Activated T-helper 9 cell treated with anti-CD3 and anti-CD28 coated beads, Interleukin-2, amount 50 U/mL, for 16 hours (primary cell): ENCODE measurements at regions not wholly inside any gene's neighbourhood (a gene's known extent, or its start where the extent isn't known, plus 50 kb on each side); places are given as distances from the start of the nearest gene placed in this dataset.

ENCODE experiments used
- DNase-seq: peaks from one replicate; pipeline ENCODE4 v3.0.0-alpha.2; 2020; ENCODE audit warnings: low read depth

DNA sequence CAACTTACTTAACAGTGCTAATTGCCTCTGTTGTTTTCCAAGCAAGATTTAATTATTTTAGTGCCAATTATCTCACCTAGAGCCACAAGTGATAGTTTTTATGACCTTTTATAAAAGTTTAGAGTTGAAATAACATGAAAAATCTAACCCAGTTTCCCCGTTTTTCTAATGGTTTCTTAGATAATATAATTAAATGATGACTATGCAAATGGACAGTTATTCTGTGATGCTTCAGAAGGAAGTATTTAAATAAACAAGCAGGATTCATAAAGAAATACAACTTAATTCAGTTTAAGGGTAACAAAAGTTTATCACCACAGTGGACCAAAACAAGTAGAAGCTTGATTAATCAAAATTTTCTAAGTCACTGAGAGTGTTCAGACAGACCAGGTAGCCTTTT lies 721.2 kb upstream of the SOX9 start:
- DNase-seq: no peak

DNA sequence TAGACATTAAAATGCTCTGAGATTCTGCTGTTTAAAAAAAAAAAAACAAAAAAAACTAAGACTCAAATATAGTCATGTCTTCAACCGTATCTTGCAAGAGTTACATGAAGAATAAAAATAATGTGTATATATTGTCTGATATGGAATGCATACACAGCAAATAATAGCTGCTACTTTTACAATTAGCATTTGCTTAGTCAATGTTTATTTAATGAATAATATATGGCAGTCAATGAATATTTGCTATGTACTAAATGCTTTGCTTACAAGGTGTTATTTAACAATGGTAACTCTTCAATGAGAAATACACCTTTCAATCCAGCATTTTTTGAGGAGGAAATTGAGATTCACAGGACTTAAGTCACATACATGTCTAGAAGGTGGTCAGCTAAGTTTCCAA lies 718.8 kb upstream of the SOX9 start:
- DNase-seq: no peak

DNA sequence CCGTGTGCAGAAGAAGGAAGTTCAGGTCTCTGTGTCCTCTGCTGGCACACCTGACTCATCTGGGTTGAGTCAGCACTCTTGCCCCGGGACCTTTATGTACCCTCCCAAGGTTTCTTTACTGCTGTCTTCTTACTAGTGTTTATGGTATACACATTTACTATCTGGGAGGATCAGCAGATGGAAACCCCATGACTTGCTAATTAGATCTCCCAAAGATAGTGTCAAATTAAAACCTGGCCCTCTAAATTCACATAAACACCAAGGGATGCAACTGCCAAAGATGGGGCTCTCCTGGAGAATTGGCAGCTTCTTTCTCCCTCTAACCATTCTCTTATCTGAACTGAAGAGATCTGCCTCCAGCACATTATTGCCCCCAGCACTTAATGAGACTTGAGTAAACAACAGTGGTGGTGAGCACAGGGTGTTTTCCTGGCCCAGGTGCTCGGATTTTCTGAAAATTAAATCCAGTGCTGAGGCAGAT lies 718.1 kb upstream of the SOX9 start:
- DNase-seq: no peak

- DNase-seq: no peak
Measured at GRCh38 chr17:71405101-71405500, 715.7 kb upstream of the SOX9 start.

DNA sequence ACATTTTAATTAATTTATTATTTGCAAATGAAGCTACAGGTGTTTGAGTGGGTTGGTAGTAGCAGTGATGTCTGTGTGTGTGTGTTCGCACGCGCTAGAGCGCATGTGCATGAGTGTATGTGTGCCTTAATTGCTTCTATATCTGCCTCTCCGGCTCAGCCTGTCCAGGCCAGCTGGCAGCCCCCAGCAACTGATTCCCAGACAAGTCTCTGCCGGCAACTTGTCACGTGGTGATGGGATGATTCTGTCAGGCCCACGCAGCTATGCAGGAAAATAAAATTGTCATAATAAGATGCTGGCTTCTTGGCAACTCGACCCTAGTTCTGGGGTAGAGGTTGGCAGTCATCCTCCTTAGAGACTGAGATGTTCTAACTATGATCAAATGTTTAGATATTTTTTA lies 712.8 kb upstream of the SOX9 start:
- no peak for DNase-seq

DNA sequence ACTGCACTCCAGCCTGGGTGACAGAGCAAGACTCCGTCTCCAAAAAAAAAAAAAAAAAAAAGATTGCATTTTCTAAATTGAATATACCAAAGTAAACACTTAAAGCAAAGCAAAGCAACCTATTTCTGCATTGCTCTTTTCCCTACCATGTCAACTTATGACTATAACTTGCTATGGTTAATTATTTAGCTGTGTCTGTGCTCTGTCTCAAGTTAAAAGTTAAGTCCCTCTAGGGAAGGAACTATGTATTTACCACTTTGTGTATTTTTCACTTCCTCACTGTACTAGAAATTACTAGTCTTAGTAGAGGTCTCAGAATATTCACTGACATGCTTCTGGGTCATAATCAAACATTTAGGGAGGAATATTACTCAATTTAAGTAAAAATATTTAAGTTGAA lies 711.7 kb upstream of the SOX9 start:
- DNase-seq: no peak

DNA sequence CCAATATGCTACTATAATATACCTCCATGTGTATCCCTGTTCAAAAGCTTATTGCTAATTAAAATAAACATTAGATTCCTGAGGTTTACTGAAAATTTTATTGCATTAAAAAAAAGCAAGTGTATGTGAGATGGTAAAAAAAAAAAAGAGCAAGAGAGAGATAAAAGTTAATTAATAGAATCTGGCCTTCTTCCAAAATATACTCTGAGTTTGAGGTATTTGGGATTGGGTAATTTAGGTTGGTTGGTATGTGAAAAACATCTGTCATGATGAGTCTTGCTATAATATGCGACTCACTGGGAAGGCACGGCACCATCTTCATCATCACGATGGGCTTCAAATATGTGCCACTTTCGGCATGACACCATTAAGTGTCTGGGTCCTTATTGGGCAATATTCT lies 711.1 kb upstream of the SOX9 start:
- DNase-seq: no peak

DNA sequence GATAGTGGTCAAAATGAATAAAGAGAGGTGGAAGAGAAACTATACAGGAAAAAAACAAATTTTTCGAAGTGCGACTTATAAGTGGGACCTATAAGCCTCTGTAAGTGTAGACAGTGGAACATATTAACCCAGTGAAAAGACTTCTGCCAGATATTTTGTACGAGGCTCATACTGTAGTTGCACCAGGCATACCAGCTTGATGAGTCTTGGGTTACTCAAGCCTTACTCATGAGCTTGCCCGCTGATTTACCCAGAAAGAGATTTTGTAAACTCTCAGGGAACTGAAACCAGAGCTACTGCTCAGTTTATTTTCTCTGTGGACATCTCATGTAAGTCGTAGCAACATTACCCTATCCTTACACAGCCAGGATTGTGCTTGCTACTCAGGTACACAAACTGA lies 708.0 kb upstream of the SOX9 start:
- DNase-seq: no peak

DNA sequence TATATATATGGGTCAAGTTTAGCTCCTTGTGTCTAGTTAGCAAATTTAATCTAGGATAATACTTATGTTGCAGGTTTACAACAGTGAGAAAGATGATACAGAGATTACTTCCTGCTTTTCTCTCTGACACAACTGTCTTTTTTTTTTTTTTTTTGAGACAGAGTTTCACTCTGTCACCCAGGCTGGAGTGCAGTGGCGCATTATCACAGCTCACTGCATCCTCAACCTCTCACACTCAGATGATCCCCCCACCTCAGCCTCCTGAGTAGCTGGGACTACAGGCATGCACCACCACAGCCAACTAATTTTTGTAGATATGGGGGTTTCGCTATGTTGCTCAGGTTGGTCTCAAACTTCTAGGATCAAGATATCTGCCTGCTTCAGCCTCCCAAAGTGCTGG lies 706.9 kb upstream of the SOX9 start:
- no peak for DNase-seq

- no peak for DNase-seq
Measured at GRCh38 chr17:71417142-71417541, 703.7 kb upstream of the SOX9 start.

- DNase-seq: no peak
Measured at GRCh38 chr17:71422968-71423367, 697.9 kb upstream of the SOX9 start.

- DNase-seq: no peak
Measured at GRCh38 chr17:71423871-71424546, 696.8 kb upstream of the SOX9 start.

DNA sequence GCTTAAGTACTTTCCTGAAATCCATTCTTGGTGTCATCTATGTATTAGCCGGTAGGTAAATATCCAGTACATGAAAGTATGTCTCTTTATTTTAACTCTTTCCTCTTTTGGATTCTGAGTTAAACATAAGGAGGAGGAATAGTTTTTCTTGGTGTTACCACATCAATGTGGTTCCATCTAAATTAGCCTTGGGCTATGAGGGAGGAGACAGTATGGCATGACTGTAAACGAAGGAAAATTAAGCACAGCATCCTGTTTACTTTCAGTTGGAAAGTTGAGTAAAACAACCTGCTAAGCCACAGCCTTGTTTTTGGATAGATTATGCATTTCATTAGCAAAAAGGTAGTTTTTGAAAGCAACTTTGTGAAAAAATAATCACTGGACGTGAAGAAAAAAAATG lies 693.0 kb upstream of the SOX9 start:
- DNase-seq: no peak

GRCh38 chr17:71428897-71429296 lies 691.9 kb upstream of the SOX9 start:
- DNase-seq: no peak

DNA sequence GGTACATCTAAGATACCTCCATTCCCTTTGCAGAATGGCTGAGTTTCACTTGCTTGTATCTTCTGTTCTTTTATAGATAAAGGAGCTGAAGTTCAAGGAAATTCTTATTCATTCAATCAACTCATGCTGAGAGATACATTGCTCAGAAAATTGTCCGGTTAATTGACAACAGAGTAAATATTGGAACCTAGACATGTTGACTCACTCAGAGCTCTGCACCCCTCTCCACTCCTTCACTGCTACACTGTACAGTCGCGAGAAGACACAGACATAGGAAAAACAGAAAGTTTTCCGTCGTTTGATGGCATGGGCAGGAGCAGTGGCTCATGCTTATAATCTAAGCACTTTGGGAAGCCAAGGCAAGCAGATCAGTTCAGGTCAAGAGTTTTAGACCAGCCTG lies 690.5 kb upstream of the SOX9 start:
- DNase-seq: no peak

DNA sequence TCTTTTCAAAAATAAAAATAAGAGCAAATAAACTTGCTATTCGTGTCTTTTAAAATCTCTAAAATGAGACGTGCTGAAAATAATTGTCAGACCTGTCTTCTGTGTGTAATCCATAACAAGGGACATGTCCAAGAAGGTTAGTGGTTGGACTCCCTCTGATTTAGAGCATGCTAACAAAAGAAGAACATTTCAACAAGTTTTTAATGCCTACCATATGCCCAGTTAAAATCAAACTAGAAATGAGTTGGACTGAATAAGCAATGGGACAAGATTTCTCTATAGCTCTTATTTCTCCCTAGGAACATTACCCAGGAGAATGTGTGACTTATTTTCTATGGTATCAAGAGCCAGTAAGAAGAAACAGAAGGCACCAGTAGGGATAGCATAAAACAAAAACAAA lies 689.7 kb upstream of the SOX9 start:
- DNase-seq: no peak

DNA sequence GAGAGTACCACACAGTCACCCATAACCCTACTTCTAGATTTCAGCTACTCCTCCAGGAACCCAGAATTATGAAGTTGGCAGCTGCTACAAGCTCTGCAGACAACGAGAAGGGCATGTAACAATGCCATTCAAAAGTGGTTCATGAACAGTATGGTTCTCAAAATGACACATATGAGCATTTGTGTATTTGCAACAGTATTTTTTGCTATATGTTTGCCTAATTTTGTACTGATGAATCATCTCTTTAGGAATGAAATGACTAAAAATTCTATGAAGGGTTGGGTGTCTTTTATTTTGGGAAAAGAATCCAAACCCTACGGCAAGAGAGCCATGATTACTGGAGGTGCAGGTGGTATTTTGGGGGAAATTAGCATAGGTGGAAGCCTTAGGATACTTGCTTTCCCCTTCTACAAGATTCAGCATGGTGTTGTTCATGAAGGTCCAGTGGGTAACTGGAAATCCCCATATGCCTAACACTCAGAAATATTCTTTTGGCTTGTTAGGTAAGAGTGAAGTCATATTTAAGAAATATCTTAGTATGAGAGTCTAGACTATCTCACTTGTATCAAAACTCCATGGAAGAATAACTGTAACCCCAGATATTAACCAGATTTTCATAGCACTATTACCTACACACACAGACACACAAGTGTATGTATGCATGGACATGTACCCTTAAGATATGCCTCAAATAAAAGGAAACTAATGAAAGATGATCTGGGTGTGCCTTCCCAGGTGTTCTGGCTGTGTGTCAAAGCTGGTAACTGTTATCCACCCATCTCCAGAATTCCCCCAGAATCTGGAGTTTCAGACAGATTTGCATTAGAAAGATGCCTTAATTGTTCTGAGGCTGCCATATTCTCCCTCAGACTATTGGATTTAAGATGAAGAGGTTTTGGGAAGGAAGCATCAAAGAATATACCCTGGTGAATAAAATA lies 688.2 kb upstream of the SOX9 start:
- no peak for DNase-seq

- DNase-seq: no peak
Measured at GRCh38 chr17:71434716-71435115, 686.1 kb upstream of the SOX9 start.

DNA sequence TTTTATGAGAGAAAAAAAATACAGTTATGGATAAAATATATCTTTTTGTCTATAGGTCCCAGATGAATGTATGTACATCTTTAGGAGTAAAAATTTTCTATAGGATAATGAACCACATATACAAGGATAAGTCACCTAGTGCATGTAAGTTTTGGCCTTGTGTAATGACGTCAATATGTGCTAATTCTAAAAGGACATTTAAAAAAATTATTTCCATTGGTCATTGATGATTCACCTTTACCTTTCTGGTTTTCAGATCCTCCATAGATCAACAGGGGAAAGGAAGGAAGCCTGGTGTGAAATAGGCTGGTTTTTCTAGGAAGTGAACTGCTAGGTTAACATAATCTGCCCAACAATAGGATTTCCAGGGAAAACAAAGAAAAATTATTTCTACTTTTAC lies 684.3 kb upstream of the SOX9 start:
- DNase-seq: no peak

GRCh38 chr17:71437166-71437565 lies 683.7 kb upstream of the SOX9 start:
- no peak for DNase-seq

DNA sequence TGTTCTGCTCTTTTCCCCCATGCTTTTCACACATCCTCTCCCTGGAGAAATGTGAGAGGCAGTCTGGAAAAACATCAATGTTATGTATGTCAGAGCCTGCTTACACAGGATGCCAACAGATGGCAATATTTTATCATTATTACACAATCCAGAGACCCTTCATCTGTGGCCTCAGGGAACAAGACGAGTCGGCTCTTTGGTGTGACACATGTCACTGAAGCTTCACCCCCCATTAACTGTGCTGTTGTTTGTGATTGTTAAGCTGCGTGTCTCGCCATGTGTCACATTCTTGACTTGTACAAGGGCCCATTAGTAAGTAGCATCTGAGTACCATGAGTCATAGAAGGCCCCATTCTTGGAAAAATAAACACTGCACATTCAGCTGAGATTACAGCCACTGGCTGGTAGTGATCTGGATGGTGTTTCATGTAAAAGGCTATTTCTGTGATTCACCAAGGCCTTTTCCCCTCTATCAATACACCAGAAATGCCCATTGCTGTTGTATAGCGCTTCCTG lies 682.1 kb upstream of the SOX9 start:
- no peak for DNase-seq

DNA sequence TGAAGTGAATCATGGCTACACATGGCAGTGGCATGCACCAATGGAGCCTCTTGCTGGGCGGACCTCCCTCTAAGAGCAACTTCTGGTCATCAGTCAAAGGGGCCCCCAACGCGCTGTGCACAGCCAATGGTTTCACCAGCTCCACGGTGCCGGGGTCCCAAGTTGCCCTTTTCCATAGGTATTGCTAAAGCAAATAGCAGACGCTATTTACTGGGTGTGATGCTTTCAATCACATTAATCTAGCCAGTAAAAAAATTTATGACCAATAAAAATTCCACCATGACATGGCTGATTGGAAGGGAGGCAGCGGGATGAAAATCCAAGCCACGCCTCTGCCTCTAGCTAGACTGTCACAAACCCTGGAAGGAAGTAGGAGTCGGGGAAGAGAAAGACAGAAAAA lies 680.3 kb upstream of the SOX9 start:
- DNase-seq: peak; percentile 0

DNA sequence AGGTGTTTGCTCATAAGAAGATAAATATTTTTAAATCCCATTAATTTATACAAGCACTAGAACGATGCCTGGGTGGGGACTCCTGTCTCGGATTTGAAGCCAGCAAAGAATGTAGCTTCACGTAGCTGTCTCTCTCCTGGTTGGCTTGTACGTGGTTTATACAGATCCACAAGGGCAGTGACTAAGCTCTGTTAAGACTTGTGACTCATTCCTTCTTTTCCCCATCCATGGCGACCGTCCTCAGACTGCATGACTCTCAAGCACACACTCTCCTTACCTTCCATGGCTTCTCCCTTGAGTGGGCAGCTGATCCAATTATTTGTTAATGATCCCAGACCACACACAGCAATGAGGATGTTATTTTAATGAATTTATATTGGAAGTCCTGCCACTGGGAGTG lies 679.7 kb upstream of the SOX9 start:
- DNase-seq: no peak
